ENCODE measurements at regions not wholly inside any gene's neighbourhood (a gene's known extent, or its start where the extent isn't known, plus 50 kb on each side); places are given as distances from the start of the nearest gene placed in this dataset.
A peak's percentile ranks its signal among the peaks of the same experiment; 100 is the strongest.

DNA sequence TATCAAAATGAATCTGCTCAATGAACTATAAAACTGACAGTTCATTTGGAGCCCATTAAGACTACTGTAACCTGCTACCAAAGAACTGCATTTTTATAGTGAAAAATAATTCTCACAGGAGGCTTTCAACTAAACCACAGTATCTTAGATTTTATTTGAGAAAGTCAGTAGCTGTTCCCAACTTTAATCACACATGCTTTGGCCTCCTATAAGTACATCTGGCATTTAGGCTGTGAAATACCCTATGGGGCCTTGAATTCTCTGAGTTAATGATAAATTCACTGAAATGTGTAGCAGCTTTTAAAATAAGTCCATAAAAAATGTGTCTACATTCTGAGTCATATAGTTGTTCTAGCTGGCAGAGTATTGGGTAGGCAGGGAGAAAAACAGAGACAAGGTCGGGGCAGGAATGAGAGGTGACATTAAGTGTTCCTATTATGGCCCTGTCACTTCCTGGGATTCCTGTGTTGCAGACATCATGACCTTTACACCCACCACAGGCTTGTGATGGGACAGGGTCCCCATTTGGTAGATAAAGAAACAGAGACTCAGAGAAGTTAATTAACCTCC is 588.8 kb downstream of the REEP3 start:
- peak overlapping the region; percentile 42 for H3K27ac ChIP-seq
- H3K9me2 ChIP-seq (replicated peaks; ENCODE audit: insufficient read depth): no peaks in the 10 kb centered on the region
- H3K4me2 ChIP-seq: no peak overlapping the region
- H4K20me1 ChIP-seq (ENCODE audit: insufficient read depth, poor library complexity, severe bottlenecking): no peaks in the 10 kb centered on the region
- TF ChIP-seq EZH2phosphoT487 (IDR thresholded peaks at IDR 0.05; ENCODE audit: low read depth, severe bottlenecking, unreplicated experiment): no peak
- TF ChIP-seq, protein P1, sequence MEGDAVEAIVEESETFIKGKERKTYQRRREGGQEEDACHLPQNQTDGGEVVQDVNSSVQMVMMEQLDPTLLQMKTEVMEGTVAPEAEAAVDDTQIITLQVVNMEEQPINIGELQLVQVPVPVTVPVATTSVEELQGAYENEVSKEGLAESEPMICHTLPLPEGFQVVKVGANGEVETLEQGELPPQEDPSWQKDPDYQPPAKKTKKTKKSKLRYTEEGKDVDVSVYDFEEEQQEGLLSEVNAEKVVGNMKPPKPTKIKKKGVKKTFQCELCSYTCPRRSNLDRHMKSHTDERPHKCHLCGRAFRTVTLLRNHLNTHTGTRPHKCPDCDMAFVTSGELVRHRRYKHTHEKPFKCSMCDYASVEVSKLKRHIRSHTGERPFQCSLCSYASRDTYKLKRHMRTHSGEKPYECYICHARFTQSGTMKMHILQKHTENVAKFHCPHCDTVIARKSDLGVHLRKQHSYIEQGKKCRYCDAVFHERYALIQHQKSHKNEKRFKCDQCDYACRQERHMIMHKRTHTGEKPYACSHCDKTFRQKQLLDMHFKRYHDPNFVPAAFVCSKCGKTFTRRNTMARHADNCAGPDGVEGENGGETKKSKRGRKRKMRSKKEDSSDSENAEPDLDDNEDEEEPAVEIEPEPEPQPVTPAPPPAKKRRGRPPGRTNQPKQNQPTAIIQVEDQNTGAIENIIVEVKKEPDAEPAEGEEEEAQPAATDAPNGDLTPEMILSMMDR (IDR thresholded peaks at IDR 0.05; ENCODE audit: poor library complexity): no peak
- no peak for TF ChIP-seq EZH2 (IDR thresholded peaks at IDR 0.05; ENCODE audit: borderline replicate concordance)
- H3K9me3 ChIP-seq (ENCODE audit: low read depth): no peaks in the 10 kb centered on the region
- no peaks in the 10 kb centered on the region for H3K36me3 ChIP-seq (replicated peaks; ENCODE audit: insufficient read depth, low read depth)
- H3K4me3 ChIP-seq: no peak overlapping the region
- no peak overlapping the region for H2AFZ ChIP-seq
- 68% methylated on average over 1 of the region's 1 CpG for WGBS (ENCODE audit: low lambda C conversion rate, missing lambda C conversion rate)
- no peaks in the 10 kb centered on the region for H3K79me2 ChIP-seq
- H3K4me1 ChIP-seq (ENCODE audit: insufficient read depth): peaks cover 5% of the 10 kb centered on the region
- DNase-seq (ENCODE audit: low spot score): peak; percentile 12
- no peaks in the 10 kb centered on the region for H3K27me3 ChIP-seq

DNA sequence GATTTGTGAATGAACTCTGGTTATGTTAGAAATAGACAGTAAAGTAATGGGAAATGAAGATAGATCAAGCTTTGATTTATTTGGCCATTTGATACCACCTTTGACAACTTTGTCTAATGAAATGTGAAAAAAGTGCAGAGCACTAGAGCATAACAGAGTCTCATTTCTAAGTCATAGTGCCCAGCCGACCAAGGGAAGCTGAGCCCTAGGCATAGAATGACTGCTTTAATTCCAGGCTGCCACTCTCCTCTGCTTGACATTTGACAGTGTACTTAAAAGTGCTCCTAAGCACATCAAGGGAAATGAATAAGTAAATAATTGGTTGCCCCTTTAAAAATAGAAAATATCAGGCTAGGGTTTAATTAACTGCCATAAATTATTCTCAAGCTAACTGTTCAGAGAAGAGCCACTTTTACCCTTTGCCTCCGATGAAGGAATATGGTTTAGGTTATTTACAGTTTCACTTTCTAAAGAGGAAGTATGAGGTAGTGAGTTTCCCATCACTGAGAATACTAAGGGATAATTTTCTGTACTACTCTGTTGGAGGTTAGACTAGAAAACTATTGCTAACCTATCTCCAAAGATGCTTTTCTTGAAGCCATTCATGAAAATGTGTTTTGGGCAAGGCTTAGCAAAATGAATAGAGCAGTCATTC is 591.6 kb downstream of the REEP3 start:
- Histone ChIP-seq H3K27ac (no peak overlapping the region), H2AFZ (no peak overlapping the region), H3K36me3 (replicated peaks; ENCODE audit: insufficient read depth, low read depth) (no peaks in the 10 kb centered on the region), H3K4me1 (ENCODE audit: insufficient read depth) (peaks cover 5% of the 10 kb centered on the region), H3K4me2 (no peak overlapping the region), H3K9me2 (replicated peaks; ENCODE audit: insufficient read depth) (no peaks in the 10 kb centered on the region), H3K27me3 (no peaks in the 10 kb centered on the region), H3K9me3 (ENCODE audit: low read depth) (no peaks in the 10 kb centered on the region), H3K79me2 (no peaks in the 10 kb centered on the region), H4K20me1 (ENCODE audit: insufficient read depth, poor library complexity, severe bottlenecking) (no peaks in the 10 kb centered on the region), H3K4me3 (no peak overlapping the region)
- WGBS (ENCODE audit: low lambda C conversion rate, missing lambda C conversion rate): 66% methylated on average over 2 of the region's 2 CpGs
- no peak for TF ChIP-seq EZH2phosphoT487 (IDR thresholded peaks at IDR 0.05; ENCODE audit: low read depth, severe bottlenecking, unreplicated experiment)
- TF ChIP-seq, protein P1 (IDR thresholded peaks at IDR 0.05; ENCODE audit: poor library complexity): no peak
- no peak for TF ChIP-seq EZH2 (IDR thresholded peaks at IDR 0.05; ENCODE audit: borderline replicate concordance)
- no peak for DNase-seq (ENCODE audit: low spot score)

DNA sequence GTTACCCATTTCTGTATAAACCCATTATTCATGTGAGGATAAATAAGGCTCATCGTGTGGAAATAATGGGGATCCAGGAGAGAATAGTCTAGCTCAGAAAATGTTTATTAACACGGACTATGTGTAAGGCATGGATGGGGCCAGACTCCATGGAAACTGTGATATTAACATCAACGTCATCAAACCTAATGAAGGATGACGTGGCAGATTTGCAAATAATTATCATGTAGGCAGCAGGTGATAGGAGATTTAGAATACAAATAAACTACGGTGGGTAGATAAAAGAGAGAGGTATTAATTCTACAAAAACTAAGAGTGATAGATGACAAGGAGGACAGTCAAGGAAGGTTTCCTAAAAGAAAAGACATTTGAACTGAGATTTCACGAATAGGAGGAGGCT is 592.2 kb downstream of the REEP3 start:
- H3K9me3 ChIP-seq (ENCODE audit: low read depth): no peaks in the 10 kb centered on the region
- H3K4me3 ChIP-seq: no peak overlapping the region
- WGBS (ENCODE audit: low lambda C conversion rate, missing lambda C conversion rate): 76% methylated on average over 6 of the region's 6 CpGs
- peaks cover 7% of the 10 kb centered on the region for H3K4me1 ChIP-seq (ENCODE audit: insufficient read depth)
- H3K79me2 ChIP-seq: no peaks in the 10 kb centered on the region
- H3K36me3 ChIP-seq (replicated peaks; ENCODE audit: insufficient read depth, low read depth): no peaks in the 10 kb centered on the region
- H3K4me2 ChIP-seq: no peak overlapping the region
- no peak for TF ChIP-seq EZH2 (IDR thresholded peaks at IDR 0.05; ENCODE audit: borderline replicate concordance)
- TF ChIP-seq EZH2phosphoT487 (IDR thresholded peaks at IDR 0.05; ENCODE audit: low read depth, severe bottlenecking, unreplicated experiment): no peak
- TF ChIP-seq, protein P1 (IDR thresholded peaks at IDR 0.05; ENCODE audit: poor library complexity): no peak
- H2AFZ ChIP-seq: no peak overlapping the region
- no peak for DNase-seq (ENCODE audit: low spot score)
- H4K20me1 ChIP-seq (ENCODE audit: insufficient read depth, poor library complexity, severe bottlenecking): no peaks in the 10 kb centered on the region
- no peak overlapping the region for H3K27ac ChIP-seq
- H3K9me2 ChIP-seq (replicated peaks; ENCODE audit: insufficient read depth): no peaks in the 10 kb centered on the region
- no peaks in the 10 kb centered on the region for H3K27me3 ChIP-seq

All from hepatocyte (in vitro differentiated cells).